ENCODE measurements at regions not wholly inside any gene's neighbourhood (a gene's known extent, or its start where the extent isn't known, plus 50 kb on each side); places are given as distances from the start of the nearest gene placed in this dataset.

DNA sequence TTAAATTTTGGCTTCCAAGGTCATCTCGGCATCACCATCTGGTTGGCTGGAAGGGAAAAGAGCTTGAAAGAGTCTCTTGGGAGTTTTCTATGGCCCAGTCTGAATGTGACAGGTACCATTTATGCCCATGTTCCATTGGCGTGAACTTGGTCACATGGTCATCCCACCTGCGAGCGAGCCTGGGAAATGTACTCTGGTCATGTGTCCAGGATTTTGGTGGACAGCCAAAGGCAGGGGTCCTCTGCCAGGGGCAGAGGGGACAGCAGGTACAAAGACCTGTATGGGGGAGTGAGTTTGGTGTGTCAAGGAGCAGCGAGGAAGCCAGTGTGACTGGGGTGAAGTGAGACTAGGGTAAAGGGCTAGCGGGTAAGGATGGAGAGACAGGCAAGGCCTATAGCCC, 112.6 kb downstream of the CDC5L start:
- DNase-seq: no peak

GRCh38 chr6:44503471-44503870, 116.0 kb downstream of the CDC5L start:
- DNase-seq: no peak

DNA sequence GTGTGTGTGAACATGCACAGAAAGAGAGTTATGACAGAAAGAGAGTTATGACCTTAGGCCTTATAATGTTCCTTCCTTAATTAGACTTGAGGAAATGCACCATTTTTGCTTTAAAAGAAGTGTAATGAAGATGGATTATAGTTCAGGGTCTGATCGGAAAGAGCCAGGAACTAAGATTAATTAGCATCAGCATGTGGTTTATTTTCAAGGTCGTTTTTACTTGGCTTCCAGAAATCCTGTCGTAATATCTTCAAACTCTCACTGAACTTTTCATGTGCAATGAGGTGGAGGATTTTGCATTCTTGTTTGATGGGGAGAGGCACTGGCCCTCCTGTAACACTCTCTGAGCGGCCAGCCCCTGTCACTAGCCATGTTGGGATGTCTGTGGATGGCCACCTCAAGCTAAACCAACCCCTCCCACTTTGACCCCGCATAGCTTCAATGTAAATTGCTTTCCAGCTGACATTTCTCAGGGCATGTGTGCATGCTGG, 116.8 kb downstream of the CDC5L start:
- DNase-seq: no peak

GRCh38 chr6:44505751-44506150, 118.2 kb downstream of the CDC5L start:
- no peak for DNase-seq

DNA sequence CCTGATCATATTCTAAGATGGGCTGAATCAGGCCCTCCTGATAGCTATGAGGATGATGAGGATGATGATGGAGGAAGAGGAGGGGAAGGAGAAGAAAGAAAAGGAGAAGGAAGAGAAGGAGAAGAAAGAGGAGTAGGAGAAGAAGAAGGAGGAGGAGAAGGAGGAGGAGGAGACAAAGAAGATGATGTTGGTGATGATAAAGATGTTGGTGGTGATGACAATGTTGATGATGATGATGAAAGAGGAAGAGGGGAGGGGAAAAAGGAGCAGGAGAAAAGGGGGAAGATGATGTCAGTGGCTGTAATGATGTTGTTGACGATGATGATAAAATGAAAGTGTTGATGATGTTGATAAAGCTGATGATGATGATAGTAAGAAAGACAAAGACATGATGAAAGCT, 119.5 kb downstream of the CDC5L start:
- DNase-seq: no peak

DNA sequence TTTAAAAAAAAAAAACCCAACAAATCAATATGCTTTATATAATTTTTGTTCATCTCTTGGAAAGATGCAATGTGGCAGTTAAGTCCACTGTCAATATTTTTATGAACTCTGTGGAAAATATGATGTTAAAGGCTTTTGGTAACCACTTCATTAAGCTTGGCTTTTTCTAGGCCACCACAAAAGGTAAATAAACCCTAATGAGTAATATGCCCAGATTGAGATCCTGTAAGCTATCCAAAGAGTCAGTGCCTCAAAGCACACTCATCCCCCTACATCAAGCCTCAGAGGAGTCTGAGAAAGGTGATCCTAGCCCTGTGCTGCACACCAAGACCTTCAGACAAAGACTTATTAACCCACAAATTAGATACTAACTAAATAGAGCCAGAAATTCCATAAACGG, 121.1 kb downstream of the CDC5L start:
- no peak for DNase-seq

DNA sequence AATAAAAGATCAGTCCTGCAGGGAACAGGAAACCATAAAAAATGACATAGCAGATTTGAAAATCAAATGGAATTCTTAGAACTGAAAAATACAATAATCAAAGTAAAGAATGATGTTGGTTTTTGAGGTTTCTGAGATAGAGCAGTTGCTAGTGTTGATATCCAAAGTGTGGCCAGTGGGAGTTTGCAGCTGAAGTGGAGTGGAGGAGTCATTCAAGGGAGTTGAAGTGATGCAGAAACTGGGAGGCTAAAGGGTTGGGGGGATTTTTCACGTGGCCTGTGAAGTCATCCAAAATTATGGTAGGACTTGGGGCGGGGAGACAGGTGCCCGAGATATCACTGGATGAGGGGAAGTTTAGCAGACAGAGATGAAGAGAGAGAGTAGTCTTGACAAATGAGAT, 123.6 kb downstream of the CDC5L start:
- DNase-seq: no peak

GRCh38 chr6:44512868-44513741, 125.6 kb downstream of the CDC5L start:
- no peak for DNase-seq

DNA sequence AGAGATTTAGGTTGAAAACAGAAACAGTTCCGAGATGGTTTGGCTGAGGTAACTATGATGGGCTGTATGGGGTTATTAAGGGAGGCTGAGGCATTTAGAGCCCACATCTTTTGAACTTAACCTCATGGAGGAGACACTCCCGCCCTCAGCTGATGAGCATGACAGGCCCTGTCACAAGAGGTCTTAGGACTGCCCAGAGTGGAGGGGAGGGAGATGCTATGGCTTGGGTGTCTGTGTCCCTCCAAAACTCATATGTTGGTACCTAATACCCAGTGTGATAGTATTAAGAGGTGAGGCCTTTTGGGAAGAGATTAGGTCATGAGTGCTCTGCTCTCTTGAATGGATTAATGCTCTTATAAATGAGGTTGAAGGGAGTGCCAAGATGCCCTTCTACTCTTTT, 126.6 kb downstream of the CDC5L start:
- no peak for DNase-seq

- DNase-seq: no peak
Observed at GRCh38 chr6:44514576-44515193, 127.2 kb downstream of the CDC5L start.

- no peak for DNase-seq
Observed at GRCh38 chr6:44522871-44523270, 135.4 kb downstream of the CDC5L start.

GRCh38 chr6:44524476-44525227, 137.1 kb downstream of the CDC5L start:
- DNase-seq: no peak

GRCh38 chr6:44525761-44526351, 138.3 kb downstream of the CDC5L start:
- no peak for DNase-seq

- DNase-seq: no peak
Observed at GRCh38 chr6:44527181-44527580, 139.7 kb downstream of the CDC5L start.

GRCh38 chr6:44527583-44528369, 140.3 kb downstream of the CDC5L start:
- no peak for DNase-seq

DNA sequence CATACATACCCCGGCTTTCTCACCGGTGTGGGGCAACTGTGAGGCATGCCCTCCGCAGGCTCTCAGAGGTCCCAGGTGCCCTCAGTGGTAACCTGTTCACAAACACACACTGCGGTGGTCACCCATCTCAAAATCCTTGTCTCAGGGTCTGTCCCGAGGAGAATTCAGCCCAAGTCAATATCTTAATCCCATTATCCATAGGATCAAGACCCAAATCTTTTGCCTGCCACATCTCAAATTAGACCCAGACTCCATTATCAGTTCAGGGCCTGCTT, 140.8 kb downstream of the CDC5L start:
- DNase-seq: no peak

DNA sequence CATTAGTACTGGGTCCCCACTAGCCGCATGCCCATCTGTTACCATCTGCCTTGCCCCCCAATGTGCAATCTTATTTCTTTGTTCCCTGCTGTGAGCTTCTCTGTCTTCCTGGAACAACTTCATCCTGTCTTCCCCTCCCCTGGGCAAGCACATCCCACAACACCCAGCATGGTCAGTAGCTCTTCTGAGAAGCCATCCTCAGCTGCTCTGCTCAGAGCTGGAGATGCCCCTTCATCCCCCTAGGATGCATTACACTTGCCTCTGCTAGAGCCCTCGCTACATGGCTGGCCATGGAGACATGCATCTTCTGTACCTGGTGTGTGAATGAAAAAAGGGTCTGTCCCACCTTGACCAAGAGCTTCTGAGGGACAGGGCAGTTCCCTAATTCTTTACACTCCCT, 141.2 kb downstream of the CDC5L start:
- DNase-seq: no peak

DNA sequence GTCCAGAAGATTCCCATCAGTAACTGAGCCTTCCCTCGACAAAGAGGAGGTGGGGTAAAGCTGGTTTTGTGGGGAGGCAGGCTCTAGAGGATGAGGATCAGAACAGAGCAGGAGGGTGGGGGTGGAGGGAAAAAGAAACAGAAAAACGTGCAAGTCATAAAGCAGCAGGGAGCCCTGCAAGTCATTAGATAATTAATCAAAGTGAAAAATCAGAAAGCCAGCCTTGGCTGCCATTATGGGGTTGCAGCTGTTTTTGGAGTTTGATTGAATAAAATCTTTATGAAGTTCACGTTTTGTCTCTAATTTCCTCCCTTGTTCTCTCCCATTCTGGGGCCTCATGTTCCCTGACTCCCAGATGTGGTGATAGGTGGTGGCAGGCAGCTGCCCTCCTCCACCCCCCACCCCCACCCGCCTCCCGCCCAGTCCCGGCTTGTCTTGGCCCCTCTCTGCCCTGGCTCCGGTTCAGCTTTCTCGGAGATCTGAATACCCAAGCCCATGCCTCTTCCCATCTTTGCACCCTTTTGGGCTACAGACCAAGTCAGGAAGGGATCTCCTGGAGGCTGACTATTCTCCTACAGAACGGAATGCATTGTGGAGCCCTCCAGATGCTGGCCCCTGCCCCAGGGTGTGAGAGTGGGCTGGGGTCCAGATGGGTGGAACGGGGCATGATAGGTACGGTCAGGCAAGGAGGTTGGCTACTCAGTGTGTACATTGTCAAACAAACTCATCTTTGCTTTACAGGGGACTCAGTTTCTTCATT, 141.8 kb downstream of the CDC5L start:
- no peak for DNase-seq

DNA sequence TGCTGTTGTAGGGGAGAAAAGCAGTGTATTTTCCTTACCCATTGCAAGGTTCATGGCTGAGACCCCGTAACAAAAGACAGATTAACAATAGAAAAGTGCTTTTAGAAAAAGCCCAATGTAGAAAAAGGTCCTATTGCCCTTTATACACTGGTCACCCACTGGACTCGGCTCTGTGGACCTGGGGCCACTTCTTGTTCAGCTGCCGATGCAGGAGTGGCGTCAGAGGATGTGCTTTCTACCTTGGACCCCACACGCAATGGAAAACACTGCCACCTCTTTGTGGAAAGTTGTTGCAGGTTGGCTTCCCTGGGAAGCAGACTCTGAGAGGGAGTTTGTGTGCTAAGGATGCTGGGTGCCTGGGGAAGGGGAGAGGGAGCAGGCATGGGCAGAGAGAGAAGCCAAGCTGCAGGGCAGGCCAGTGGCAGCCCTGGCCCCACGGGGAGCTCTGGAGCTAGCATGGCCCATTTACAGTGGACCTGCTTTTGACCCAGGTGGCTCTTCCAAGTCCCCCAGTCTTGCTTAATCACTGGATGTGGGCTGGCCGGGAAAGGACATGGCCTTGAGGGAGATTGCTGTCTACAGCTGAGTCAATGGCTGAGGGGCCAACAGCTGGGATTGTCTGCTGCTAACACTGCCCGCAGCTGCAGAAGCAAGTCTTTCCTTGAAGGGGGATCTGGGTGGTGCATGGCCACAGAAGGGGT, 142.9 kb downstream of the CDC5L start:
- no peak for DNase-seq

DNA sequence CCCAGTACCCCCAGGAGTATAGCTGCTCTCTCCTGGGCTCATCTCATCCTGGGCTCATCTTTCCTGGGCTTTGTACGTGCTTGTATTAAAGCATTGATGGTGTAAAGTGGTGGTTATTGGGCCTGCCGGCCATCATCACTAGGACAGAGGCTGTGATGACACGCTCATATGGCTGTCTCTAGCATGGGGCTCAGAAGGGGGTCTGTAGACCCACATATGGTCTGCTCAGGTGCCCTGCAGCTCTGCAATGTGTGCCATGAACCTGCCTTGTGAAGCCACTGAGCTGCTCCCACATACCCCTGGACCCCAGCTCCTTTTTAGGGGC, 143.4 kb downstream of the CDC5L start:
- no peak for DNase-seq

GRCh38 chr6:44531442-44532015, 144.0 kb downstream of the CDC5L start:
- DNase-seq: no peak

Measured in activated gamma-delta T cell (primary cell).